Retinal pigment epithelial cell (primary cell): ENCODE measurements at regions not wholly inside any gene's neighbourhood (a gene's known extent, or its start where the extent isn't known, plus 50 kb on each side); places are given as distances from the start of the nearest gene placed in this dataset.

Source experiments
- DNase-seq: peaks from one replicate; pipeline ENCODE4 v3.0.0-alpha.2; 2010; ENCODE audit warnings: low read depth
- H3K4me3 ChIP-seq: 2 replicates; pipeline ENCODE4 v1.5.1; 2011; ENCODE audit warnings: mild to moderate bottlenecking, low read length, control low read depth, moderate library complexity
- TF ChIP-seq, protein P1 (sequence below): conservative IDR thresholded peaks from 2 replicates; pipeline ENCODE4 v1.5.1; 2011; ENCODE audit warnings: low read depth, low read length, control low read depth, inconsistent platforms

DNA sequence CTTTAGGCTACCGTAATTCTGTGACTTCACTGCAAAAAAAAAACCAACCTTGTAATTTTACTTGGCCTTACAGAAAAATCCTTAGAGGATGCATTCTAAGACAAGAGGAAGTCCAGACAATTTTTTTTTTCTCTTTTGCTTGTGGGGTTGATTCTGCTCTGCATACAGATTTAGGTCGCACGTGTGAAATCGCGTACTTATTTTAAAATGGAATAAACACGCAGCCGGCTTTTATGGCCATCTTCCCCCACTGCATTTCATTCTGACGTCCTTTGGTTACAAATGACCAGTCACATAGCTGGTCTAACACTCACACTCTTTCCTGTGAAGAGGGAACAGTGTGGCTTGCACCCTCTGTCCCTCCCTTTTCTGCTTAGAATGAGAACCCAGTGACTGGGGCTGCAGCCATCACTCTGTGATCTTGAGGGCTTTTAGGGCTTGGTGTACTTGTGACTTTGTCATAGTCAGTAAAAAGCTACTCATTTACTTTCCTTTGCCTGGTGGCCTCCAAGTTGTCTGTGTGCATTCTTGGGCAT lies 63.6 kb upstream of the CARD11 start:
- no peak for DNase-seq
- TF ChIP-seq, protein P1, sequence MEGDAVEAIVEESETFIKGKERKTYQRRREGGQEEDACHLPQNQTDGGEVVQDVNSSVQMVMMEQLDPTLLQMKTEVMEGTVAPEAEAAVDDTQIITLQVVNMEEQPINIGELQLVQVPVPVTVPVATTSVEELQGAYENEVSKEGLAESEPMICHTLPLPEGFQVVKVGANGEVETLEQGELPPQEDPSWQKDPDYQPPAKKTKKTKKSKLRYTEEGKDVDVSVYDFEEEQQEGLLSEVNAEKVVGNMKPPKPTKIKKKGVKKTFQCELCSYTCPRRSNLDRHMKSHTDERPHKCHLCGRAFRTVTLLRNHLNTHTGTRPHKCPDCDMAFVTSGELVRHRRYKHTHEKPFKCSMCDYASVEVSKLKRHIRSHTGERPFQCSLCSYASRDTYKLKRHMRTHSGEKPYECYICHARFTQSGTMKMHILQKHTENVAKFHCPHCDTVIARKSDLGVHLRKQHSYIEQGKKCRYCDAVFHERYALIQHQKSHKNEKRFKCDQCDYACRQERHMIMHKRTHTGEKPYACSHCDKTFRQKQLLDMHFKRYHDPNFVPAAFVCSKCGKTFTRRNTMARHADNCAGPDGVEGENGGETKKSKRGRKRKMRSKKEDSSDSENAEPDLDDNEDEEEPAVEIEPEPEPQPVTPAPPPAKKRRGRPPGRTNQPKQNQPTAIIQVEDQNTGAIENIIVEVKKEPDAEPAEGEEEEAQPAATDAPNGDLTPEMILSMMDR = no peak
- no peak overlapping the region for H3K4me3 ChIP-seq

GRCh38 chr7:3107889-3108570 lies 64.4 kb upstream of the CARD11 start:
- H3K4me3 ChIP-seq = no peak overlapping the region
- TF ChIP-seq, protein P1 = no peak
- DNase-seq = no peak

- TF ChIP-seq, protein P1 = no peak
- DNase-seq = no peak
- no peak overlapping the region for H3K4me3 ChIP-seq
These were observed 65.7 kb upstream of the CARD11 start for GRCh38 chr7:3109311-3109915.

DNA sequence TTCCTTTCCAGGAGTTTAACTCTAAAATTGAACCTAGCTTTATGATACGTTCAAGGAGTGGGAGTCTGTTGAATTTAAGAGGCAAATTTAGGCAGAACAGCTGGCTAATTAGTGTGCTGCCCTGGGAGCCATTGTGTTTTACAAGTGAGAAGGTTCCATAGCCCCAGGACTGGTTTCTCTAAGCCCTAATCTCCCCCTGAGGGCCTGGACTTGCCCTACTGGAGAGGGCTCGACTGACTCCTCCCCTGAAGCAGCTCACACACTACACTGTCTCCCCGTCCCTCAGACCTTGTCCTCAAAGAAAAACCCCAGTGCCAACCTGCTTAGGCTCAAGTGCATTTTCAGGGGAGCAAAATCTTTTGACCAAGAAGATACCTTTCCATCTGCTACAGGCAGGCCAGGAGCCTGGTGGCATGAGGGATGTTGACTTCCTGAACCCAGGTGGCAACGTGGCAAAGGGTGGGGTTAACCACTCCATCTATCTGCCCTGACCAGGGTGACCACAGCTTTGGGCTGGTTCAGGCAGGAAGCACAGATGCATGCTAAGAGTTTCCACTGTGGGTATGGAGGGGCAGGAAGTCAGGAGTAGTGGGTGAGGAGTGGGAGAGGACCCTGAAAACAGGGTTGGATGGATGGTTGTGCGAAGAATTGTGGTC lies 68.9 kb upstream of the CARD11 start:
- TF ChIP-seq, protein P1 = no peak
- no peak overlapping the region for H3K4me3 ChIP-seq
- no peak for DNase-seq

DNA sequence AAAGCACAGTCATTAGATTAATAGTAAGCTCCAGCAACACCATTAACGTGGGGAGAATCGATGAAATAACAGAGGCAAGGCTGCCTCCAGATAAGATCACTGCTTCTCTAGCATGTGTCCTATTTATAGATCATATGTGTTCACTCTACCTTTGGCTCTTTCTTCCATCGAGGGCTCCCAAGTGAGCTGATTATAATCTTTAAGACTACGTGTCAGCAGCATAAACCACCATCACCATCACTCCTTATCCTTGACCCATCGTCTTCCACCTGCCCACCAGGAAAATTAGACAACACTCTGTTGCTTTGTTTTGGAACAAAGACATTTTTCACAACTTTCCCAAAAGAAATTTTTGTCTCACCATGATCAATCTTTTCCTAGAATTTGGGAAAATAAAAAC lies 71.2 kb upstream of the CARD11 start:
- no peak for DNase-seq

DNA sequence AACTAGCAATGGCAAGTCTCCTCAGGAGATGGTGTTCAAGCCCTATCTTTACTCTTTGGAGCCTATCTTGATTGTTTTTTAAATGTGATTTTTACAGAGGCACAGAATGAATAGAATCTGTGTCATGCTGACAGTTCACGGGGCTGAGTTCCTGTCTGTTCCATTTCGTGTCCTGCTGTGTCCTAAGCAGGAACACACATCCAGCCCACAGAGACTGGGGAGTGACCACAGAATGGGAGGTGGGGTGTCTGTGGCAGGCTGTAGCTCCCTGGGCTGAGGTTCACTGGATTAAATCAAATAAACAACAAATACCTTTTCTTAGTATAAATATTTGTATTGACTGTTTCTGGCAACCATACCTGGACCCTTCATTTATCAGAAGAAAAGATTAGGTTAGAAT lies 73.4 kb upstream of the CARD11 start:
- DNase-seq = no peak
- TF ChIP-seq, protein P1 = no peak
- H3K4me3 ChIP-seq = no peak overlapping the region

More for the DNA sequence above, 71.2 kb upstream of the CARD11 start:
- H3K4me3 ChIP-seq = no peak overlapping the region
- TF ChIP-seq, protein P1 = no peak
